NCI-H446 (cell line): ENCODE measurements at regions not wholly inside any gene's neighbourhood (a gene's known extent, or its start where the extent isn't known, plus 50 kb on each side); places are given as distances from the start of the nearest gene placed in this dataset.

Source experiments
- DNase-seq, 2 experiments: peaks; one replicate each; lab custom pipeline; 2025; lab: John Stamatoyannopoulos, UW

- DNase-seq = no peak
Measured at GRCh38 chr16:55154956-55155355, 169.0 kb upstream of the IRX6 start.

GRCh38 chr16:55155815-55156214 lies 168.2 kb upstream of the IRX6 start:
- no peak for DNase-seq

GRCh38 chr16:55169780-55170179 lies 154.2 kb upstream of the IRX6 start:
- no peak for DNase-seq

- DNase-seq = no peak
Measured at GRCh38 chr16:55171241-55171640, 152.8 kb upstream of the IRX6 start.

- no peak for DNase-seq
Measured at GRCh38 chr16:55175389-55175788, 148.6 kb upstream of the IRX6 start.

GRCh38 chr16:55176901-55177300 lies 147.1 kb upstream of the IRX6 start:
- DNase-seq = no peak

- DNase-seq = no peak
Measured at GRCh38 chr16:55179411-55179810, 144.6 kb upstream of the IRX6 start.

- DNase-seq = no peak
Measured at GRCh38 chr16:55179852-55180585, 144.0 kb upstream of the IRX6 start.

GRCh38 chr16:55184052-55184451 lies 140.0 kb upstream of the IRX6 start:
- no peak for DNase-seq

GRCh38 chr16:55184619-55185018 lies 139.4 kb upstream of the IRX6 start:
- DNase-seq = no peak

GRCh38 chr16:55189224-55189623 lies 134.8 kb upstream of the IRX6 start:
- DNase-seq = no peak

- DNase-seq = no peak
Measured at GRCh38 chr16:55189682-55190636, 134.0 kb upstream of the IRX6 start.

- no peak for DNase-seq
Measured at GRCh38 chr16:55192734-55193133, 131.3 kb upstream of the IRX6 start.

GRCh38 chr16:55203570-55203969 lies 120.4 kb upstream of the IRX6 start:
- DNase-seq = no peak

GRCh38 chr16:55204069-55204468 lies 119.9 kb upstream of the IRX6 start:
- DNase-seq = no peak

- no peak for DNase-seq
Measured at GRCh38 chr16:55204923-55205322, 119.1 kb upstream of the IRX6 start.

- no peak for DNase-seq
Measured at GRCh38 chr16:55207693-55208428, 116.1 kb upstream of the IRX6 start.

GRCh38 chr16:55209626-55210025 lies 114.4 kb upstream of the IRX6 start:
- no peak for DNase-seq

GRCh38 chr16:55212791-55213190 lies 111.2 kb upstream of the IRX6 start:
- no peak for DNase-seq

GRCh38 chr16:55214412-55214811 lies 109.6 kb upstream of the IRX6 start:
- no peak for DNase-seq

GRCh38 chr16:55214974-55215494 lies 109.0 kb upstream of the IRX6 start:
- no peak for DNase-seq

GRCh38 chr16:55217392-55217791 lies 106.6 kb upstream of the IRX6 start:
- no peak for DNase-seq
